GM19468 (cell line): ENCODE measurements at regions not wholly inside any gene's neighbourhood (a gene's known extent, or its start where the extent isn't known, plus 50 kb on each side); places are given as distances from the start of the nearest gene placed in this dataset.
A peak's percentile ranks its signal among the peaks of the same experiment; 100 is the strongest.
"Not testable (repeated sequence)": the region's sequence is repeated elsewhere in the genome, so short reads cannot be mapped to it uniquely, and the experiment has no call there.

Experiments used
- ATAC-seq: cut with Tn5 transposase; IDR thresholded peaks from one replicate; pipeline ENCODE4 v1.9.1; 2021; ENCODE audit warnings: mild to moderate bottlenecking, moderate library complexity, moderate number of reproducible peaks; ENCODE audit not compliant: unreplicated experiment; ENCODE audit errors: extremely low read depth

DNA sequence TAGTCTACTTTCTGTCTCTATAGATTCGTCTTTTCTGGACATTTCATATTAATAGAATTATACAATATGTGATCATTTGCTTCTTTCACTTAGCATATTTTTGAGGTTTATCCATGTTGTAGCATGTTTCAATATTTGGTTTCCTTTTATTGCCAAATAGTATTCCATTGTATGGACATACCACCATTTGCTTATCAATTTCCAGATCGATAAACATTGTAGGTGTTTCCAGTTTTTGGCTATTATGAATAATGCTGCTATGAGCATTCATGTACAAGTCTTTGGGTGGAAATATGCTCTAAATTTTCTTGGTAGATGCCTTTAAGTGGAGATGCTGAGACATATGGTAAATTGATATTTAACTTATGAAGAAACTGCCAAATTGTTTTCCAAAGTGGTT, 114.1 kb downstream of the RND3 start:
- no peak for ATAC-seq

DNA sequence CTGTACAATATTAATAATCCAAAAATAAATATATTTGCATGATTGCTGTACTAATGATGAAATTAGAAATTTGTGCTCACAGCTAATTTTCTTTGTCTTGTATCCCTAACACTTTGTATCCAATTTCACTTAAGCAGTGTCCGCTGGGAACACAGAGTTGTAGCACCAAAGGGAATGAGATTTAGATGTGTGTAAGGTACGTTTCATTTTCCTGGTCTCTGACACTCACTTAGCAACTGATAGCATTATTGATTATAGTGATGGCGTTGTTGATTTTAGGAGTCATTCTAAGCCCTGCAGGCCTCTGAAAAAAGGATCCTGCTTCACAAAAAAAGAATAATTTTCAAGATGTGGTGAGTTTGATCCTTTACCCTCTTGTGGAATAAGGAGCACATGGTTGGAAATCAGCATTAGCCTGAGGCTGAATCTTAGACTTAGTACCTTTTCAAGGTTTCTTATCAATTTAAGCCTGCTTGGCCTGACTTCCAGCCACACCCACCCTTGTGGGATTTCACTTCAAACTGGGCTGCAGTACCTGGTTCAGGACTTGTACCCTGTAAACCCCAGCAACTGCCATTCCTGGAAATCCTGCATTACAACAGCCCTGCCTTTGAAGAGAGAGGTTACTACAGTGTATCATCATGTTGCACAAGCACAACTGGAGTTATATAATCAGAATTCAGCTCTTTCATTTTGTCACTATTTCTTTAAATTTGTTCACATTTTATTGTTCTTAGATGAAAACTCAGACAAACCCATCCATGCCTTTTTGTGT, 116.2 kb downstream of the RND3 start:
- ATAC-seq = no peak

DNA sequence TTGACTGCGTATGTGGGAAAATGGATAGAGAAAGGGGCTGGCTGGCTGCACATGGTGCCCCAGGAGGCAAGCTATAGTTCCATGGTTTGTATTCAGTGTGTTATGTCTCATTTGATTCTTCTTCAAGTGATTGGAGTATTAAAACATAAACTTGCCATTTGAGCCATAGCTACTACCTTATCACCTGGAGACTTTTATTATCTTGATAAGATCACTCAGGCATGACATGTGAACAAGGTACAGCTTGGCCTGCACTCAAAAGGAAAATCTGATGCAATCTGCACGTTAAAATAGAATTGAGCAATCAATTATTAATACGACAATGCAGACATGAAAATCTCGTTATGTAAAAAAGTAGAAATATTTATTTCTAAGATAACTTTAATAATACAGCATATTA, 116.9 kb downstream of the RND3 start:
- no peak for ATAC-seq

DNA sequence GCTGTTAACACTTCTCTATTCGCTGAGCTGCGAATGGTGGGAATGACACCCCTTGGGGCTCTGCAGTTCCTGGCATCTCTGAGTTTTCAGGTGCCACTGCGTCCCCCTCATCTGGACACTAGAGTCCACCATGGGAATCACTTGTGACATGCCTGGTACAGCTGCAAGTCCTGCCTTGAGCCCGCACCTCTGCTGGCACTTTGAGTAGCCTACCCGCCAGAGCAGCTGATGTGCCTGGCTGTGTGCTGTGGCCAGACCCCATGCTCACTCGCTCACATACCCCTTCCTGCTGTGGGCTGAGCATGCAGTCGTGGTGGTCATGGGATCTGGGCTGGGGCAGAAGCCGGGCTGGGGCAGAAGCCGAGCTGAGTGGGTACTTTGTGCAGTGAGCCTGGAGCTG, 117.6 kb downstream of the RND3 start:
- no peak for ATAC-seq

DNA sequence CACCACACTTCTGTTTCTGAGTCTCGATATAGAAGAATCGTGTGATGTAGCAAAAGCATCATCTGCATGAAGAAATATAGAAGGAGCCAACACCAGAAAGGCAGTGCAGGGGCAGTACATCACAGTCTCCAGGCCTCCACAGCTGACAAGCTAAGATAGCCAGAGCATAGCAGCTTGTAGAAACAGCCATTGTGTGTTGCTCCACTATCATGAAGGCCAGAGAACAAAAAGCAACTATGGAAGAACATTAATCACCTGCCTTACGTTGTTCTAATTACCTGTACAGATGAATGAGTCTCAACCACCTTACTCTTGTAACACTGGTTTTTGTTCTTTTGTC, 129.0 kb downstream of the RND3 start:
- no peak for ATAC-seq

DNA sequence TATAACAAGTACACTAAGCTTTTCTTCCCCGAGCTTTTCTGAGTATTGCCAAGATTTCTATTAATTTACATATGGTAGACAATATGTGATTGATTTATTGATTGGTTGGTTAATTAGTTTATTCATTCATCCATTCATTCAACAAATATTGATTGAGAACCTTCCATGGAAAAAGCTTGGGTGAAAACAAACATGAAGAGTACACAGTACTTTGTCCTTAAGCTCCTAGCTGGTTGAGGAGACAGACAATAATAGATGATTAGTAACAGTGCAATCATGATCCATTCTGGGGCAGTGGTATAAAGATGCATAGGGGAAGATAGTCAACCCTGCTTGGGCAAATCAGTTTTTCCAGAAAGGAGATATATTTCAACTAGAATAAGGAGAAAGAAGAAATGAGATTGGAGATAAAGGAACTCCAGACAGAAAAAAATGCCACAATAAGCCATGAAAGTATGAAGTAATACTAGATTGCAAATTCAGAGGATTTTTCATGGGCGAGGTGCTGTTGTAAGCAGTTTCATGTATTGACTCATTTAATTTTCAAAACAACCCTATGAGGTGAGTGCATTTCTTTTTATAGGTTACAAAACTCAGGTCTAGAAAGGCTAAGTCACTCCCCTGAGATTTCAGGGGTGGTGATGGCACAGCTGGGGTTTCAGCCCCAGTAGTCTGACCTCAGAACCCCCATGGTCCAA, 129.5 kb downstream of the RND3 start:
- peak; percentile 70 for ATAC-seq

DNA sequence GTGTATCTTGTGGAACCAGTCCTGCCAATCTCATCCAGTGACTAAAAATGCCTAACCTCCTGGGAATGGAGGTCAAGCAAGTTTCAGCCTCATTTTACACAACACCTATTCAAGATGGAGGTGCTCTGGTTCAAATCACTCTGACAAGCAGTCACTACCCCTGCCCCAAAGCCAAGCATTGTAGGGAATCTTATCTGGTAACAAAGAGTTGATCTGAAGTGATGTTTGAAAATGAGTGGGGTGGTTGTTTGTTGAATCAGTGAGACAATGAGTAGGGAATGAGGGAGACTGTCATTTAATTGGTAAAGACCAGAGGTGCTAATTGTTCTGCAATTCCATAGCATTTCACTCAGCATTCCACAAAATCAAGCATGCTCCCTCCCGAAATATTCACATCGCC, 132.0 kb downstream of the RND3 start:
- no peak for ATAC-seq

DNA sequence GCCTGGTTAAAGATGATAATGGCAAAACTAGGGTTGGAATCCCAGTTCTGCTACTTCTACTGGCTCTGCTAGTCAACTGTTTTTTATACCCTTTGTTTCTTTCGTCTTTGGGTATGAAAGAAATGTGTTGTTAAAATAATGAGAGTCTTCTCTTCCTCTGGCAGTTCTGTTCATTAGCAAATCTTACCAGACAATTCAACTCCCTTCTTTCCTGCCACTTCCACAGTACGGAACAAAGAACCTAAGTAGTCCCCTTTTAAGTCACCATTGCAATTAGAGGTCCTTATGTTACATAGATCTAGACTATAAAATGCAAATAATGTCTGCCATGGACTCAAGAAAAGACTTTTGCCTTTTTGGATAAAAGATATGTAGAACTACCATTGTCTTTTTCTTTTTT, 134.1 kb downstream of the RND3 start:
- no peak for ATAC-seq

DNA sequence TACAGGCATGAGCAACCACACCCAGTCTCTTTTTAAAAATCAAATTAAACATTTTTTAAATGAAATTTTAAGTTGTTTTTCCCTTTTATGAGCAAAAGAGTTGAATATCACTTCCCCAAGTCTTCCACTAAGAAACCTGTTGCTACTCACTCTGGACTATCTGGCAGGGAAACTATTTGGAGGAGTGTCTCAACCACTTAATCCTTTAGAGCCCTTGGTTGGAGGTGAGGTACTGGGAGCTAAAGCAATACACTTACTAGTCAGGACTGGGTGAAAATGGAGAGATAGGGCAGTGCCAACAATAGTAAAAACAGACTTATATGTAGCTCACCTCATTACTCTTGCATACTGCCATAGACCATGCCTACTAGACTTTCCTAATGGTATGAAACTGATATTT, 135.5 kb downstream of the RND3 start:
- ATAC-seq = no peak

DNA sequence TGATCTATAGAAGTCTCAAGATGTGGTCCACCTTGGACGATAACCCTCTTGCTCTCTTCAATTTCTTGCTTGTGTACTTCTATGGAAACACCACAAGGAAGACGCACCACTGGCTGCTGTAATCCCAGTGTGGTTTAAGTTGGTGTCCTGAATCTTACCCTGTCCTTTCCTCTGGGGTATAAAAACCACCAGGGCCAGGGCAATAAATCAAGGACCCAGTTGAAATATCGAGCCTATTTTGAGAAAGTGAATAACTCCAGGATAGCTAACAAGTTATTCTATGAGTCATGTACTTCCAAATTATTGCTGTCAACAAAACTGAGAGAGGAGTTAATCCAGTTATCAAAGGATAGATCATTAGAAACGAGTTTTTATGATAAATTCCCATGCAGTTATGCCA, 137.0 kb downstream of the RND3 start:
- no peak for ATAC-seq

DNA sequence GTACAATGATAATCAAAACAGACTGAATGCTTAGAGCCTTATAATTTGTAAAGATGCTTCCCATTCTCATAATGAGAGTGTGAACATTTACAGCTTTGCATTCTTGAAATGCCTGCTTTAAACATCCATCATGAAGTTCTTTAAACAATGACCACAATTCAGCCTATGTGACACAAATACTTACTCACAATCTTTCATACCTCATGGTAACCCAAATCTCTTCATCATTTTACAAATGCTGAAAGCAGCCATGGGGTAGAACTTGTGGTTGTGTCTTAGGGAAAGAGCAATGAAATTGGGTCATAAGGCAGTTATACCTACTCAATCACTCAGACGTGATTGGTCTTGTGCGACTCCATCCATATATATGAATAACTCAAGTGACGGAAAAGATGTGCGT, 140.7 kb downstream of the RND3 start:
- ATAC-seq = no peak

DNA sequence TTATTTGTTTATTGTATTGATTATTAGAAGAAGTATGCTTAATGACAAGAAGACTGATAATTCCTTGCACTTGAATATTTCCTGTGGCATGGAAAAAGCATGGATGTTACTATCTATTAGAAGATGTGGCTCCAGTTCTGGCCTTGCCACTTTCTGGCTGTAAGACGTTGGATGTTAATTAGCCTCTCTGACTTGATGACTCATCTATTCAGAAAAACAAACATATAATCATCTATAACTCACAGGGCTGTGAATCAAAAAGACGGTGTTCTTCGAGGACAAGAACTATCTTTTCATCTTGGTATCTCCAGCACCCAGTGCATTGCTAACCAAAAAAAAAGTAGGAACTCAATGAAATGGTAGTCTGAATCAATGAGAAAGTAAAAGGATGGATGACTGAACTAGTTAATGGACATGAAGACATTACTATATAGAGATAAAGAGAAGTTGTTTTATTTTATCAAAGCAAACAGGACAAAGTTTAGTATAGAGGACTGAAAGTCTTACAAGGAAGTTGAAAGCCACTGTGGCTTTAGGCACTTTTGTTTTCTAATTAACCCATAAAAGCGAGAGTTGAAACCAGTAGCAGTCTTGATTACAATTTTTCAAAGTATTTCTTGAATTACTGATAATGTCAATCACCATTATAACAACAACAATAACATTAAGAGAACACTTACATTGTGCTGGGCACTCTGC, 145.3 kb downstream of the RND3 start:
- no peak for ATAC-seq

DNA sequence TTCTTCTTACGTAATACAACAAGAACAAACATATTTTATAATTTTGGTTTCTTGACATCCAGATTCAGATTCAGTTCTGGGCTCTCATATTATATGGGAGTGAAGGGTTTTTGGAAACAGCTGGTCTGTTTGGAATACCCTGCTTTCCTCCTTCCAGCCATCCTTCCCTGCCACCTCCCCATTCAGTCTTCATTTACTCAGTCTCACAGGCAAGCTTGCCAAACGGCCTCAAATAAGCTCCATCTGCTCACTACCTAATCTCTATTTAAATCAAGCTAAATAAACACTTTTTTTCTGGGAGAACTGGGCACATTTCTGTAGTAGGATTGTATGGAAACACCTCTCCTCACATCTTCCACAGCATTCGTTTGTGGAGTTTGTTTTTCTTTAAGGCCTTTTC, 147.5 kb downstream of the RND3 start:
- ATAC-seq = no peak

DNA sequence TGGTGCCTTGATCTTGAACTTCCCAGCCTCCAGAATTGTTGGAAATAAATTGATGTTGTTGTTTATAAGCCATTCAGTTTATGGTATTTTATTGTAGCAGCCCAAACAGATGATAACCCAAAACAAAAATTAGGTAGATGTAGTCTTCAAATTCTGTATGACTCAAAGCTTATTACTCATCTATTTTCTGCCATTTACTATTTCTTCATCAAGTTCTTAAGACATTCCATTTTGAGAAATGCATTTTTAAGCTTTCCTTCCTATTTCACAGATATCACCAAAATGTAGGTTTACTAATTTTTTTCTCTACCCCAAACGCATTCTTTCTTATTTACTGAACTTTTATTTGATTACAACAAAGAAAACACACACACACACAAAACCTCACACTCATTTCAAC, 148.2 kb downstream of the RND3 start:
- ATAC-seq = no peak

DNA sequence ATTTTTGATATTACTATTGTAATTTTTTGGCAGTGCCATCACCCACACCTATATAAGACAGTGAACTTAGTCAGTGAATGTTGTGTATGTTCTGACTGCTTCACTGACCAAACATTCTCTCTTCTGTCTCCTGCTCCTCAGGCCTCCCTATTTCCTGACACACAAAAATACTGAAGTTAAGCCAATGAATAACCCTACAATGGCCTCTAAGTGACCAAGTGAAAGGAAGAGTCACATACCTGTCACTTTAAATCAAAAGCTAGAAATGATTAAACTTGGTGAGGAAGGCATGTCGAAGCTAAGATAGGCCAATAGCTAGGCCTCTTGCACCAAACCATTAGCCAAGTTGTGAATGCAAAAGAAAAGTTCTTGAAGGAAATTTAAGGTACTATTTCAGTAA, 151.9 kb downstream of the RND3 start:
- no peak for ATAC-seq

DNA sequence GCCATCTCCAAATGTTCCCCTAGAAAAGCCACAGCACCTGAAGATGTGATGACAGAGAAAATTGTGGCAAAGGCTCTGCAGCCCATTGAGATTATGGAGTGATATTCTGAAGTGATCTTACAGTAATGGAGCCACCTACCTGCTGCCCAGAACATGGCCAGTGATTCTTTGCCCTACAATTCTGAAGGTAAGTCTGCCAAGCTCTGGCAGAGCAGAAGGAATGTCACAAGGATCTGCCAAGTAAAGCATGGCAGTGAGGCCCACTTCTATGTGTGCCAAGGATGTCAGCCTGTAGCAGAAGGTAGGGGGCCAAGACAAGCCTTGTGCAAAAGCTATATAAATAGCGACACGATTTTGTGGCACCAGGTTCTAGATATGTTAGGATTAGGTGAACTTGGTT, 155.1 kb downstream of the RND3 start:
- no peak for ATAC-seq

DNA sequence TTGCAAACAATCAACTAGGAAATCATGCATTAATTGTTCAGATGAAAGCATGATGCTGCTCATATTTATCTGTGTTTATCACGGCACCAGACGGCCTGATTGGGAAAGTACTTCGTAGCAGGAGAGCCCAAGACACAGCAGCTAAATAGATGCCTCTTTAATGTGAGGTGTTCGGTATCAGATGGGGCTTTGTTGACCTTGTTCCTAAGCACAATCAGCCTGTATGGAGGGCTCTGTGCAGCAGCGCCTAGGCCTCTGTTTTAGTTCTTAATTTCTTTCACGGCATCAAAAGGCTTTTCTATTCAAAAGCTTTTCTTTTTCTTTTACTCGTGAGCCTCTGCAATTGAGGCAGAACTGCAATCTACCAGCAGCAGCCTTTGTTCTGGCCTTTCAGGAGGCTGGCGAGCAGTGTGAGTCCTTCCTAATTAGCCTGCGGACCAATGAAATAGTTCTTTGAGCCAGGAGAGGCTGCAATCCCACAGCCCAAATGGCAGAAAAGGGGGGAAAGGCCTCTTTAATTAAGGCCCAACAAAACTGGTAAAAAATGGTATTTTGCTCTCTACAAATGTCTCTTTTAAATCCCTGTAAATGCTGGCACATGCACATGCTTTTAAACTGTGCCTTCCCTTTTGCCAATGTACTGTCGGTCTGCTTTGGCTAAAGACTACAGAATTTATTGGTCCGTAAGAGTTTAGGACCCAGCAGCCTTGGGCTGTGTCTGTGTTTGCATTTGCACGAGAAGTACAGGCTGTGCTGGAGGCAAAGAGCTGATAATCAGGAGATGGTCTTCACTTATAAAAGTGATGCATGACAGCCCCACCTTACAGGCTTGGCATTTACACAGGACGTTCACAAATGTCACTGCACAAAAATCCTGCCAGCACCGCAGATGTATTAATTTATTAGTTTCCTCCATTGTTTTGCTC, 159.6 kb downstream of the RND3 start:
- ATAC-seq = no peak

DNA sequence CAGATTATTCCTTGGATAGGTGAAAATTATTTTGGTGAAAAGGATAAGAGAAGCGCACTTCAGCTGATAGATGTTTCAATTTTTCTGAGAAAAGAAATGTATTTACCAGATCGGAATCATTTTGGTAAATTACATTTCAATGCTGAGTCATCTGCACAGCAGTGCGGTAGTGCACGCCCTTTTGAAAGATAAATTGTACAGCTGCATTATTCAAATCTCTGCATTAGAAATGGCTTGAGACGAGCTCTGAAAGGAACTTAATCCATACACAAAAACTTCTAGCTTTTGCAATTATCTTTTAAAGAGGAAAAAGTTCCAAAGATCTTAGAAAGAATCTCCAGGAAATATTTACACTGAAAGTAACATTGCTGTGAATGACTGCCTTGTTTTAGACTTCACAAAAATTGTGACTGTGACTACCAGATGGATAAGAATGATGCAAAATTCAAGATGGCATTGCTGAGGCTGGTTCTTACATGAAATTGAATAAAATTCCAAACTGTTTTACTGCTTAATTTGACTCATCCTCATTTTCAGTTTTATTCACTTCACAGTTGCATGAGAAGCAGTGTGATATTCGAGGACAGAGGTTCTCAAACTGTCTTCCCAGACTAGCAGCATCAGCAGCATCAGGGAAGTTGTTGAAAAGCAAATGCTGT, 161.7 kb downstream of the RND3 start:
- no peak for ATAC-seq

DNA sequence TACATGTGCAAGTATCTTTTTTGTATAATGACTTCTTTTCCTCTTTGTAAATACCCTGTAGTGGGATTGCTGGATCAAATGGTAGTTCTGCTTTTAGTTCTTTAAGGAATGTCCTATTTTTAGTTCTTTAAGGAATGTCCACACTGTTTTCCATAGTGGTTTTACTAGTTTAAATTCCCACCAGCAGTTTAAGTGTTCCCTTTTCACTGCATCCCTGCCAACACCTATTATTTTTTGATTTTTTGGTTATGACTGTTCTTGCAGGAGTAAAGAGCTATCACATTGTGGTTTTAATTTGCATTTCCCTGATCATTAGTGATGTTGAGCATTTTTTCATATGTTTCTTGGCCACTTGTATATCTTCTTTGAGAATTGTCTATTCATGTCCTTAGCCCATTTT, 164.4 kb downstream of the RND3 start:
- ATAC-seq = not testable (repeated sequence)

DNA sequence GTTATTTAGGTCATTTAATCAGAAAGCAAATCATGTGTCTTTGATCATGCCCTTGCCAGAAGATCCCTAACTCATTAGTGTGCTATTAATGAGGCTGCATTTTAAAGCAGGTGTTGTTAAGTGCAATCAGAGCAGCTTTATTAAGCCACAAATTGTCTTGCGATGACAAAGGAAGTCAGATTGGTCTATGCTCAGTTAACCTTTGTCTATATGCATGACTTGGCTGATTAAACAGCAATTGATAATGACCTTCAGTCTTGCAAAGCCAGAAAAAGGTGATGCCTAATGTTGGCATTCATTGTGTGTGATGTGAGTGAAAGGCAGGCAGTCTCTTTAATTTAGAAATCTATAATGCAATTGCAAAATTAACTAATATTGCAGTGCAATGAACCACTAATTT, 166.9 kb downstream of the RND3 start:
- no peak for ATAC-seq
